ENCODE measurements at regions not wholly inside any gene's neighbourhood (a gene's known extent, or its start where the extent isn't known, plus 50 kb on each side); places are given as distances from the start of the nearest gene placed in this dataset.

GRCh38 chr4:19033816-19034733 is 1012.5 kb upstream of the LCORL start:
- H3K4me3 ChIP-seq (ENCODE audit: low read length in 3 of 3) = no peak overlapping the region
- TF ChIP-seq, protein P1, sequence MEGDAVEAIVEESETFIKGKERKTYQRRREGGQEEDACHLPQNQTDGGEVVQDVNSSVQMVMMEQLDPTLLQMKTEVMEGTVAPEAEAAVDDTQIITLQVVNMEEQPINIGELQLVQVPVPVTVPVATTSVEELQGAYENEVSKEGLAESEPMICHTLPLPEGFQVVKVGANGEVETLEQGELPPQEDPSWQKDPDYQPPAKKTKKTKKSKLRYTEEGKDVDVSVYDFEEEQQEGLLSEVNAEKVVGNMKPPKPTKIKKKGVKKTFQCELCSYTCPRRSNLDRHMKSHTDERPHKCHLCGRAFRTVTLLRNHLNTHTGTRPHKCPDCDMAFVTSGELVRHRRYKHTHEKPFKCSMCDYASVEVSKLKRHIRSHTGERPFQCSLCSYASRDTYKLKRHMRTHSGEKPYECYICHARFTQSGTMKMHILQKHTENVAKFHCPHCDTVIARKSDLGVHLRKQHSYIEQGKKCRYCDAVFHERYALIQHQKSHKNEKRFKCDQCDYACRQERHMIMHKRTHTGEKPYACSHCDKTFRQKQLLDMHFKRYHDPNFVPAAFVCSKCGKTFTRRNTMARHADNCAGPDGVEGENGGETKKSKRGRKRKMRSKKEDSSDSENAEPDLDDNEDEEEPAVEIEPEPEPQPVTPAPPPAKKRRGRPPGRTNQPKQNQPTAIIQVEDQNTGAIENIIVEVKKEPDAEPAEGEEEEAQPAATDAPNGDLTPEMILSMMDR (IDR thresholded peaks at IDR 0.05; ENCODE audit: borderline replicate concordance, extremely low read depth, insufficient read depth) = no peak
- H3K27me3 ChIP-seq (ENCODE audit: control insufficient read depth, insufficient read depth, low read length) = no peaks in the 10 kb centered on the region
- no peaks in the 10 kb centered on the region for H3K36me3 ChIP-seq (ENCODE audit: control insufficient read depth in 2 of 3, insufficient read depth in 3 of 3, low read length in 3 of 3)
- H3K9me3 ChIP-seq (ENCODE audit: control insufficient read depth in 2 of 3, insufficient read depth in 1 of 3, low read length in 3 of 3) = no peaks in the 10 kb centered on the region
- H3K27ac ChIP-seq (ENCODE audit: low read depth in 2 of 2, low read length in 2 of 2) = no peak overlapping the region
- no peaks in the 10 kb centered on the region for H3K4me1 ChIP-seq (ENCODE audit: control insufficient read depth in 2 of 3, insufficient read depth in 2 of 3, low read depth in 1 of 3, low read length in 3 of 3)
- H3K9ac ChIP-seq (ENCODE audit: low read length in 3 of 3) = no peak overlapping the region
- DNase-seq = no peak
- intact Hi-C loops (cut with DNase I) = no loop called here
- no peak for FAIRE-seq

DNA sequence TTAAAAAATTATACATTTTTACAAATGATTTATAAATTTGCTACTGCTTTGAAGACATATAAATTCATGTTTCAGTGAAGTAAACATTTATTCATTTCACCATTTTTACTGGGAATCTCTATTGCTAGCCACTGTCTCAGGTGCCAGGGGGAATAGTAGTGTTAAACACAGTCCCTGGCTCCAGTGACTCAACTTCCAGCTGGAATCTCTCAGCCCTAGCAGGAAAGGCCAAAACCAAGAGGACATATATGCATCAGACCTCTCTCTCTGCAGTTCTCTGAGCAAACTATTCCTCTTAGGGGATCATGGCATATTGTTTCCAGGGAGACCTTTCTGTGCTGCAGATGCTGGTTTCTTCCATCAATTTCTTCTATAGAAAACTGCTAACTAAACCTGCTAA is 1009.0 kb upstream of the LCORL start:
- H3K4me3 ChIP-seq (ENCODE audit: low read length in 3 of 3) = no peak overlapping the region
- no peaks in the 10 kb centered on the region for H3K27me3 ChIP-seq (ENCODE audit: control insufficient read depth, insufficient read depth, low read length)
- H3K9ac ChIP-seq (ENCODE audit: low read length in 3 of 3) = no peak overlapping the region
- TF ChIP-seq, protein P1 (IDR thresholded peaks at IDR 0.05; ENCODE audit: borderline replicate concordance, extremely low read depth, insufficient read depth) = no peak
- DNase-seq (peak in 1 of 5 donors; percentile 35), FAIRE-seq (no peak)
- intact Hi-C loops (cut with DNase I) = no loop called here
- H3K9me3 ChIP-seq (ENCODE audit: control insufficient read depth in 2 of 3, insufficient read depth in 1 of 3, low read length in 3 of 3) = no peaks in the 10 kb centered on the region
- H3K4me1 ChIP-seq (ENCODE audit: control insufficient read depth in 2 of 3, insufficient read depth in 2 of 3, low read depth in 1 of 3, low read length in 3 of 3) = no peaks in the 10 kb centered on the region
- no peak overlapping the region for H3K27ac ChIP-seq (ENCODE audit: low read depth in 2 of 2, low read length in 2 of 2)
- no peaks in the 10 kb centered on the region for H3K36me3 ChIP-seq (ENCODE audit: control insufficient read depth in 2 of 3, insufficient read depth in 3 of 3, low read length in 3 of 3)

- TF ChIP-seq, protein P1 (IDR thresholded peaks at IDR 0.05; ENCODE audit: borderline replicate concordance, extremely low read depth, insufficient read depth) = no peak
- Histone ChIP-seq H3K9me3 (ENCODE audit: control insufficient read depth in 2 of 3, insufficient read depth in 1 of 3, low read length in 3 of 3) (no peaks in the 10 kb centered on the region), H3K36me3 (ENCODE audit: control insufficient read depth in 2 of 3, insufficient read depth in 3 of 3, low read length in 3 of 3) (no peaks in the 10 kb centered on the region), H3K27me3 (ENCODE audit: control insufficient read depth, insufficient read depth, low read length) (no peaks in the 10 kb centered on the region), H3K27ac (ENCODE audit: low read depth in 2 of 2, low read length in 2 of 2) (no peak overlapping the region), H3K9ac (ENCODE audit: low read length in 3 of 3) (no peak overlapping the region), H3K4me3 (ENCODE audit: low read length in 3 of 3) (no peak overlapping the region), H3K4me1 (ENCODE audit: control insufficient read depth in 2 of 3, insufficient read depth in 2 of 3, low read depth in 1 of 3, low read length in 3 of 3) (no peaks in the 10 kb centered on the region)
- intact Hi-C loops (cut with DNase I) = no loop called here
- FAIRE-seq (no peak), DNase-seq (peak in 3 of 5 donors; percentile 34 to 86 (median 78))
These were observed 1008.5 kb upstream of the LCORL start for GRCh38 chr4:19030048-19030447.

Measured in kidney (tissue), 13 donors.